K562 (cell line): ENCODE measurements at regions not wholly inside any gene's neighbourhood (a gene's known extent, or its start where the extent isn't known, plus 50 kb on each side); places are given as distances from the start of the nearest gene placed in this dataset.

Experiments used
- ATAC-seq: fragments of 200-7000 bp; cut with Tn5 transposase; 3 replicates; pipeline ENCODE4 v1.9.1; 2020; ENCODE audit warnings: moderate library complexity
- BruUV-seq: library from RNA; stranded (reverse); fragments of 400-500 nt; replicated peaks from 2 replicates; lab custom pipeline; 2021; lab: Mats Ljungman, UMichigan
- CTCF ChIA-PET: fragments of 300-600 bp; formaldehyde crosslinking; extraction: SDS; loops from one replicate; lab custom pipeline; 2021; ENCODE audit warnings: low intra/inter-chr PET ratio; lab: Yijun Ruan, JAX
- POLR2A ChIA-PET: fragments of 300-600, 350-650 bp; sonication (Branson Sonifier 250); formaldehyde crosslinking; extraction: SDS; loops from one replicate; lab custom pipeline; 2021; ENCODE audit warnings: antibody characterized with exemption, inconsistent platforms; lab: Yijun Ruan, JAX
- DNase-seq, 4 experiments: peaks; one replicate each; pipeline versions ENCODE4 v3.0.0 to v3.0.0-alpha.2; 2011 to 2018; ENCODE audit warnings: low spot score in 3 of 4, mixed read lengths in 3 of 4; ENCODE audit errors: extremely low read depth in 1 of 4
- FAIRE-seq: peaks from 2 replicates; lab custom pipeline; 2011; peaks lifted over from hg19 to GRCh38; lab: Jason Lieb, UNC
- H2AFZ ChIP-seq: 2 replicates; pipeline ENCODE4 v1.6.0; 2011; ENCODE audit warnings: low read depth, low read length, control low read depth, inconsistent platforms
- H3K27ac ChIP-seq: fragments of 200-600 bp; 3 replicates; pipeline ENCODE4 v1.8.0; 2011; ENCODE audit warnings: low read depth, mild to moderate bottlenecking, control low read depth, inconsistent platforms, low read length, moderate library complexity, mixed read lengths; ENCODE audit errors: extremely low read depth
- H3K27me3 ChIP-seq, 2 experiments: fragments of 300-600 bp in 1 of 2; 2 replicates in 1 of 2; 3 replicates in 1 of 2; pipeline versions ENCODE4 v1.6.0 to v1.8.0; 2011; ENCODE audit warnings: inconsistent platforms in 2 of 2, low read length in 2 of 2, mild to moderate bottlenecking in 1 of 2, mixed read lengths in 1 of 2, moderate library complexity in 1 of 2; ENCODE audit not compliant: control insufficient read depth in 2 of 2, insufficient read depth in 2 of 2
- H3K36me3 ChIP-seq: fragments of 300-600 bp; 3 replicates; pipeline ENCODE4 v1.8.0; 2011; ENCODE audit warnings: mild to moderate bottlenecking, low read length, inconsistent platforms; ENCODE audit not compliant: control insufficient read depth, insufficient read depth
- H3K4me1 ChIP-seq, 2 experiments: fragments of 200-600 bp in 1 of 2; replicated peaks in 1 of 2; 2 replicates in 1 of 2; 3 replicates in 1 of 2; pipeline versions ENCODE4 v1.5.1 to v1.8.0; 2011; ENCODE audit warnings: inconsistent platforms in 2 of 2, low read length in 2 of 2, mild to moderate bottlenecking in 1 of 2, mixed read lengths in 1 of 2, moderate library complexity in 1 of 2; ENCODE audit not compliant: control insufficient read depth in 2 of 2, insufficient read depth in 2 of 2
- H3K4me2 ChIP-seq: 2 replicates; pipeline ENCODE4 v1.6.1; 2011; ENCODE audit warnings: low read length, control low read depth, inconsistent platforms, mixed read lengths; ENCODE audit not compliant: insufficient read depth
- H3K4me3 ChIP-seq: fragments of 200-600 bp; sonication (generic), shearing (Covaris generic); 2 replicates; pipeline ENCODE4 v1.5.1; 2016; ENCODE audit warnings: control low read depth, inconsistent platforms
- H3K79me2 ChIP-seq: fragments of 200-600 bp; 3 replicates; pipeline ENCODE4 v1.8.0; 2011; ENCODE audit warnings: low read length, inconsistent platforms; ENCODE audit not compliant: control insufficient read depth, insufficient read depth
- H3K9ac ChIP-seq, 2 experiments: 2 replicates each; pipeline versions ENCODE4 v1.6.0 to v1.6.1; 2011; ENCODE audit warnings: low read depth in 2 of 2, low read length in 2 of 2, control low read depth in 1 of 2, inconsistent platforms in 1 of 2, mild to moderate bottlenecking in 1 of 2, mixed read lengths in 1 of 2; ENCODE audit not compliant: insufficient read depth in 1 of 2
- H3K9me1 ChIP-seq: one replicate; pipeline ENCODE4 v1.6.0; 2011; ENCODE audit warnings: inconsistent platforms, mild to moderate bottlenecking, low read length, moderate library complexity; ENCODE audit not compliant: control insufficient read depth, insufficient read depth
- H3K9me3 ChIP-seq: replicated peaks from 2 replicates; pipeline ENCODE4 v1.5.1; 2011; ENCODE audit warnings: low read depth, low read length, inconsistent platforms; ENCODE audit not compliant: control insufficient read depth, insufficient read depth
- H4K20me1 ChIP-seq: replicated peaks from 2 replicates; pipeline ENCODE4 v1.6.1; 2011; ENCODE audit warnings: low read length, inconsistent platforms, mixed read lengths; ENCODE audit not compliant: control insufficient read depth, insufficient read depth
- E2F3 ChIP-seq: fragments of 250-450 bp; sonication (Bioruptor Pico); IDR thresholded peaks from 2 replicates; pipeline ENCODE4 v1.4.0; 2020; ENCODE audit warnings: mild to moderate bottlenecking
- MTA2 ChIP-seq: fragments of 450-650 bp; IDR thresholded peaks from 2 replicates; pipeline ENCODE4 v1.6.1; 2016; ENCODE audit warnings: low read depth
- NR4A1 ChIP-seq, 2 experiments: fragments of 250-450 bp in 1 of 2; fragments of 450-650 bp in 1 of 2; sonication (Bioruptor Pico) in 1 of 2; IDR thresholded peaks; 2 replicates each; pipeline versions ENCODE4 v1.4.0 to v1.6.1; 2016 to 2020; ENCODE audit warnings: mild to moderate bottlenecking in 2 of 2, missing compliant biosample characterization in 1 of 2, missing genetic modification characterization in 1 of 2, moderate library complexity in 1 of 2
- SMARCE1 ChIP-seq: fragments of 450-650 bp; IDR thresholded peaks from 2 replicates; pipeline ENCODE4 v1.7.1; 2016; ENCODE audit warnings: mild to moderate bottlenecking
- TCFL5 ChIP-seq: fragments of 250-450 bp; sonication (Bioruptor Pico); conservative IDR thresholded peaks from 2 replicates; pipeline ENCODE4 v1.6.1; 2021; ENCODE audit warnings: mild to moderate bottlenecking, moderate library complexity, matching md5 sums
- WGBS: fragments of 100-300 bp; shearing (Covaris generic); methylation state at CpG from one replicate; pipeline ENCODE4 v1.1.6; 2016; ENCODE audit warnings: low coverage, mixed read lengths; ENCODE audit not compliant: insufficient coverage; ENCODE audit errors: missing lambda C conversion rate; 5-methylcytosine and 5-hydroxymethylcytosine counted together
- in situ Hi-C: fragments of 300-500 bp; cut with MboI; formaldehyde crosslinking; loops from 4 replicates; pipeline ENCODE4 v1.15.0; 2018; ENCODE audit warnings: inconsistent platforms, mixed read lengths
- intact Hi-C: fragments of 100-400 bp; cut with micrococcal nuclease; formaldehyde crosslinking; loops from 2 replicates; pipeline ENCODE4 v1.14.2; 2022
- TF ChIP-seq, protein P1 (sequence below), 3 experiments: IDR thresholded peaks in 2 of 3; conservative IDR thresholded peaks in 1 of 3; 2 replicates each; pipeline ENCODE4 v1.5.1; 2011 to 2012; ENCODE audit warnings: low read length in 3 of 3, mild to moderate bottlenecking in 3 of 3, control low read depth in 2 of 3, improper control_type of control experiment in 1 of 3, inconsistent platforms in 1 of 3, low read depth in 1 of 3, mixed read lengths in 1 of 3, moderate library complexity in 1 of 3; ENCODE audit not compliant: insufficient read depth in 2 of 3
- TF ChIP-seq, protein P2 (sequence below): sonication (generic); formaldehyde crosslinking; IDR thresholded peaks from 2 replicates; pipeline ENCODE4 v1.8.0; 2023; ENCODE audit warnings: mild to moderate bottlenecking, missing genetic modification reagents
- TF ChIP-seq, protein P3 (sequence below): sonication (generic); formaldehyde crosslinking; IDR thresholded peaks from 2 replicates; pipeline ENCODE4 v1.9.0; 2022; ENCODE audit warnings: mild to moderate bottlenecking, missing genetic modification reagents
- TF ChIP-seq, protein P4 (sequence below): fragments of 450-650 bp; formaldehyde crosslinking; IDR thresholded peaks from 2 replicates; pipeline ENCODE4 v1.4.0; 2020; ENCODE audit warnings: mild to moderate bottlenecking, moderate library complexity

DNA sequence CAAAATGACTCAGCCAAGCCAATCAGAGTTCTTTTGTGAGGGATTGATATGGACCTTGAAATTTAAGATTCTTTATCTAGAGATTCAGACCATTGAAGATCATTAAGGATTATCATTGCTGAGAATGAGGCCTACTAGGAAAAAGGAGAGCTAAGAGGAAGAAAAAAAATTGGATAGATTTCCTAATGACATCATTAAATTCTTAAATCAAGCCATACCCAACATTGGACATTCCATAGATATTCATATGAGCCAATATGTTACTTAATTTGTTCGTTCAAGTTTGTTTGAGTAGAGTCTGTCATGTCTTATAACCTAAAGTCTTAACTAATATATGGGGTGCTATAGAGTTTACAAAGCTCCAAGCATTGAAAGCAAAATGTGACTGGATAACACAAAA, 727.9 kb upstream of the SEMA6A start (continued):
- TF ChIP-seq NR4A1 (CRISPR knock-in tag; IDR thresholded peaks at IDR 0.05), result no peak
- TF ChIP-seq NR4A1 (tag; IDR thresholded peaks at IDR 0.05), result no peak
- TF ChIP-seq, protein P1, sequence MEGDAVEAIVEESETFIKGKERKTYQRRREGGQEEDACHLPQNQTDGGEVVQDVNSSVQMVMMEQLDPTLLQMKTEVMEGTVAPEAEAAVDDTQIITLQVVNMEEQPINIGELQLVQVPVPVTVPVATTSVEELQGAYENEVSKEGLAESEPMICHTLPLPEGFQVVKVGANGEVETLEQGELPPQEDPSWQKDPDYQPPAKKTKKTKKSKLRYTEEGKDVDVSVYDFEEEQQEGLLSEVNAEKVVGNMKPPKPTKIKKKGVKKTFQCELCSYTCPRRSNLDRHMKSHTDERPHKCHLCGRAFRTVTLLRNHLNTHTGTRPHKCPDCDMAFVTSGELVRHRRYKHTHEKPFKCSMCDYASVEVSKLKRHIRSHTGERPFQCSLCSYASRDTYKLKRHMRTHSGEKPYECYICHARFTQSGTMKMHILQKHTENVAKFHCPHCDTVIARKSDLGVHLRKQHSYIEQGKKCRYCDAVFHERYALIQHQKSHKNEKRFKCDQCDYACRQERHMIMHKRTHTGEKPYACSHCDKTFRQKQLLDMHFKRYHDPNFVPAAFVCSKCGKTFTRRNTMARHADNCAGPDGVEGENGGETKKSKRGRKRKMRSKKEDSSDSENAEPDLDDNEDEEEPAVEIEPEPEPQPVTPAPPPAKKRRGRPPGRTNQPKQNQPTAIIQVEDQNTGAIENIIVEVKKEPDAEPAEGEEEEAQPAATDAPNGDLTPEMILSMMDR (IDR thresholded peaks at IDR 0.05 in 2 of 3, conservative IDR thresholded peaks at IDR 0.05 in 1 of 3; ENCODE audit: insufficient read depth in 2 of 3, low read depth in 1 of 3, low read length in 3 of 3), result no peak

GRCh38 chr5:117299936-117300328, 725.3 kb upstream of the SEMA6A start:
- no peak overlapping the region for H3K9ac ChIP-seq
- no peak overlapping the region for H3K4me3 ChIP-seq
- no peak overlapping the region for H3K4me2 ChIP-seq
- ATAC-seq (no peak), FAIRE-seq (no peak), DNase-seq (no peak)
- no peak overlapping the region for H2AFZ ChIP-seq
- CTCF ChIA-PET, result no interaction called here
- H3K36me3 ChIP-seq, result no peaks in the 10 kb centered on the region
- in situ Hi-C loops (no loop called here), intact Hi-C loops (no loop called here)
- WGBS, result 0% methylated on average over 3 of the region's 3 CpGs
- H3K27ac ChIP-seq, result no peak overlapping the region
- 0 out of 2 replicates have a peak, but pooled peaks cover 2% of the 10 kb centered on the region for H3K9me3 ChIP-seq
- H3K27me3 ChIP-seq, result no peaks in the 10 kb centered on the region
- H3K9me1 ChIP-seq, result no peaks in the 10 kb centered on the region
- no TSS peak for BruUV-seq
- no peaks in the 10 kb centered on the region for H3K79me2 ChIP-seq
- POLR2A ChIA-PET, result no interaction called here
- no peaks in the 10 kb centered on the region for H3K4me1 ChIP-seq
- TF ChIP-seq, protein P2, sequence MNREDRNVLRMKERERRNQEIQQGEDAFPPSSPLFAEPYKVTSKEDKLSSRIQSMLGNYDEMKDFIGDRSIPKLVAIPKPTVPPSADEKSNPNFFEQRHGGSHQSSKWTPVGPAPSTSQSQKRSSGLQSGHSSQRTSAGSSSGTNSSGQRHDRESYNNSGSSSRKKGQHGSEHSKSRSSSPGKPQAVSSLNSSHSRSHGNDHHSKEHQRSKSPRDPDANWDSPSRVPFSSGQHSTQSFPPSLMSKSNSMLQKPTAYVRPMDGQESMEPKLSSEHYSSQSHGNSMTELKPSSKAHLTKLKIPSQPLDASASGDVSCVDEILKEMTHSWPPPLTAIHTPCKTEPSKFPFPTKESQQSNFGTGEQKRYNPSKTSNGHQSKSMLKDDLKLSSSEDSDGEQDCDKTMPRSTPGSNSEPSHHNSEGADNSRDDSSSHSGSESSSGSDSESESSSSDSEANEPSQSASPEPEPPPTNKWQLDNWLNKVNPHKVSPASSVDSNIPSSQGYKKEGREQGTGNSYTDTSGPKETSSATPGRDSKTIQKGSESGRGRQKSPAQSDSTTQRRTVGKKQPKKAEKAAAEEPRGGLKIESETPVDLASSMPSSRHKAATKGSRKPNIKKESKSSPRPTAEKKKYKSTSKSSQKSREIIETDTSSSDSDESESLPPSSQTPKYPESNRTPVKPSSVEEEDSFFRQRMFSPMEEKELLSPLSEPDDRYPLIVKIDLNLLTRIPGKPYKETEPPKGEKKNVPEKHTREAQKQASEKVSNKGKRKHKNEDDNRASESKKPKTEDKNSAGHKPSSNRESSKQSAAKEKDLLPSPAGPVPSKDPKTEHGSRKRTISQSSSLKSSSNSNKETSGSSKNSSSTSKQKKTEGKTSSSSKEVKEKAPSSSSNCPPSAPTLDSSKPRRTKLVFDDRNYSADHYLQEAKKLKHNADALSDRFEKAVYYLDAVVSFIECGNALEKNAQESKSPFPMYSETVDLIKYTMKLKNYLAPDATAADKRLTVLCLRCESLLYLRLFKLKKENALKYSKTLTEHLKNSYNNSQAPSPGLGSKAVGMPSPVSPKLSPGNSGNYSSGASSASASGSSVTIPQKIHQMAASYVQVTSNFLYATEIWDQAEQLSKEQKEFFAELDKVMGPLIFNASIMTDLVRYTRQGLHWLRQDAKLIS (CRISPR knock-in tag), result no peak
- TF ChIP-seq MTA2 (no peak), E2F3 (no peak), TCFL5 (no peak), SMARCE1 (no peak)
- TF ChIP-seq, protein P3, sequence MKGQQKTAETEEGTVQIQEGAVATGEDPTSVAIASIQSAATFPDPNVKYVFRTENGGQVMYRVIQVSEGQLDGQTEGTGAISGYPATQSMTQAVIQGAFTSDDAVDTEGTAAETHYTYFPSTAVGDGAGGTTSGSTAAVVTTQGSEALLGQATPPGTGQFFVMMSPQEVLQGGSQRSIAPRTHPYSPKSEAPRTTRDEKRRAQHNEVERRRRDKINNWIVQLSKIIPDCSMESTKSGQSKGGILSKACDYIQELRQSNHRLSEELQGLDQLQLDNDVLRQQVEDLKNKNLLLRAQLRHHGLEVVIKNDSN (CRISPR knock-in tag), result no peak
- TF ChIP-seq, protein P4, sequence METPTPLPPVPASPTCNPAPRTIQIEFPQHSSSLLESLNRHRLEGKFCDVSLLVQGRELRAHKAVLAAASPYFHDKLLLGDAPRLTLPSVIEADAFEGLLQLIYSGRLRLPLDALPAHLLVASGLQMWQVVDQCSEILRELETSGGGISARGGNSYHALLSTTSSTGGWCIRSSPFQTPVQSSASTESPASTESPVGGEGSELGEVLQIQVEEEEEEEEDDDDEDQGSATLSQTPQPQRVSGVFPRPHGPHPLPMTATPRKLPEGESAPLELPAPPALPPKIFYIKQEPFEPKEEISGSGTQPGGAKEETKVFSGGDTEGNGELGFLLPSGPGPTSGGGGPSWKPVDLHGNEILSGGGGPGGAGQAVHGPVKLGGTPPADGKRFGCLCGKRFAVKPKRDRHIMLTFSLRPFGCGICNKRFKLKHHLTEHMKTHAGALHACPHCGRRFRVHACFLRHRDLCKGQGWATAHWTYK (CRISPR knock-in tag), result no peak
- H4K20me1 ChIP-seq, result no peaks in the 10 kb centered on the region
